HCT116 (cell line): ENCODE measurements at regions not wholly inside any gene's neighbourhood (a gene's known extent, or its start where the extent isn't known, plus 50 kb on each side); places are given as distances from the start of the nearest gene placed in this dataset.

Source experiments
- ATAC-seq: fragments of 200-7000 bp; cut with Tn5 transposase; 2 replicates; pipeline ENCODE4 v1.9.1; 2020; ENCODE audit warnings: mild to moderate bottlenecking, moderate library complexity
- BruUV-seq: library from RNA; stranded (reverse); fragments of 400-500 nt; replicated peaks from 2 replicates; lab custom pipeline; 2021; lab: Mats Ljungman, UMichigan
- CTCF ChIA-PET: fragments of 300-600 bp; sonication (Branson Sonifier 250); formaldehyde crosslinking; loops from one replicate; lab custom pipeline; 2021; ENCODE audit warnings: antibody characterized with exemption; lab: Charles Lee
- POLR2A ChIA-PET: fragments of 300-600, 350-600 bp; sonication (Branson Sonifier 250); formaldehyde crosslinking; loops from one replicate; lab custom pipeline; 2021; ENCODE audit warnings: antibody characterized with exemption; lab: Charles Lee
- RAD21 ChIA-PET, 2 experiments: fragments of 300-600 bp; sonication (Branson Sonifier 250); formaldehyde crosslinking; loops; one replicate each; lab custom pipeline; 2023; ENCODE audit warnings: low total read pairs in 2 of 2; ENCODE audit not compliant: uncharacterized antibody in 2 of 2, unreplicated experiment in 2 of 2, low non-redundant PET in 1 of 2; lab: Charles Lee
- DNase-seq: peaks from one replicate; pipeline ENCODE4 v3.0.0-alpha.2; 2010; ENCODE audit warnings: low read depth, low spot score
- H2AFZ ChIP-seq: fragments of 200-600 bp; shearing (Covaris generic), sonication (generic); 2 replicates; pipeline ENCODE4 v1.6.1; 2017; ENCODE audit warnings: low read depth, mixed run types, mixed read lengths, antibody characterized with exemption, low read length; ENCODE audit not compliant: poor library complexity, severe bottlenecking
- H3K27ac ChIP-seq: 2 replicates; pipeline ENCODE4 v1.5.1; 2012; ENCODE audit warnings: low read depth, low read length
- H3K27me3 ChIP-seq: fragments of 200-600 bp; sonication (generic); 2 replicates; pipeline ENCODE4 v1.6.1; 2016; ENCODE audit warnings: mixed run types, low read length, mixed read lengths; ENCODE audit not compliant: insufficient read depth
- H3K36me3 ChIP-seq, 2 experiments: fragments of 200-500 bp in 1 of 2; fragments of 200-600 bp in 1 of 2; sonication (Bioruptor generic) in 1 of 2; sonication (generic) in 1 of 2; 2 replicates each; pipeline versions ENCODE4 v1.5.1 to v1.6.1; 2014 to 2016; ENCODE audit warnings: low read length in 2 of 2, inconsistent platforms in 1 of 2, mixed read lengths in 1 of 2, mixed run types in 1 of 2; ENCODE audit not compliant: insufficient read depth in 2 of 2, control insufficient read depth in 1 of 2
- H3K4me1 ChIP-seq, 2 experiments: fragments of 200-600 bp in 1 of 2; sonication (generic) in 1 of 2; 2 replicates each; pipeline versions ENCODE4 v1.5.1 to v1.6.1; 2012 to 2017; ENCODE audit warnings: low read length in 2 of 2, inconsistent platforms in 1 of 2, mild to moderate bottlenecking in 1 of 2, mixed read lengths in 1 of 2, mixed run types in 1 of 2, moderate library complexity in 1 of 2; ENCODE audit not compliant: insufficient read depth in 2 of 2, control insufficient read depth in 1 of 2
- H3K4me2 ChIP-seq: fragments of 200-600 bp; sonication (generic); 2 replicates; pipeline ENCODE4 v1.6.1; 2017; ENCODE audit warnings: mixed run types, low read length, mixed read lengths
- H3K4me3 ChIP-seq, 2 experiments: fragments of 200-600 bp in 1 of 2; sonication (generic) in 1 of 2; replicated peaks in 1 of 2; 2 replicates each; pipeline ENCODE4 v1.5.1; 2011 to 2016; ENCODE audit warnings: low read length in 2 of 2, control low read depth in 1 of 2, low read depth in 1 of 2, mild to moderate bottlenecking in 1 of 2, mixed read lengths in 1 of 2, mixed run types in 1 of 2
- H3K79me2 ChIP-seq: fragments of 200-600 bp; sonication (generic); 2 replicates; pipeline ENCODE4 v1.6.1; 2017; ENCODE audit warnings: mild to moderate bottlenecking, mixed run types, low read length, moderate library complexity, mixed read lengths; ENCODE audit not compliant: insufficient read depth
- H3K9ac ChIP-seq: fragments of 200-600 bp; sonication (generic); 2 replicates; pipeline ENCODE4 v1.6.1; 2016; ENCODE audit warnings: low read length, mixed read lengths
- H3K9me2 ChIP-seq: fragments of 200-600 bp; sonication (generic), shearing (Covaris generic); 2 replicates; pipeline ENCODE4 v1.6.1; 2017; ENCODE audit warnings: mixed run types, mild to moderate bottlenecking, moderate library complexity; ENCODE audit not compliant: insufficient read depth
- H3K9me3 ChIP-seq, 2 experiments: fragments of 200-500 bp in 1 of 2; fragments of 200-600 bp in 1 of 2; sonication (Bioruptor generic) in 1 of 2; sonication (generic) in 1 of 2; 2 replicates each; pipeline ENCODE4 v1.6.1; 2014 to 2017; ENCODE audit warnings: low read length in 2 of 2, mixed read lengths in 2 of 2, inconsistent platforms in 1 of 2, low read depth in 1 of 2, mild to moderate bottlenecking in 1 of 2, mixed run types in 1 of 2, moderate library complexity in 1 of 2; ENCODE audit not compliant: control insufficient read depth in 1 of 2, insufficient read depth in 1 of 2
- H4K20me1 ChIP-seq: fragments of 200-600 bp; sonication (generic), shearing (Covaris generic); 2 replicates; pipeline ENCODE4 v1.6.1; 2017; ENCODE audit warnings: mixed run types, mild to moderate bottlenecking, moderate library complexity; ENCODE audit not compliant: insufficient read depth
- CBX3 ChIP-seq: IDR thresholded peaks from 2 replicates; pipeline ENCODE4 v1.6.1; 2012; ENCODE audit warnings: low read depth
- CEBPB ChIP-seq: IDR thresholded peaks from 2 replicates; pipeline ENCODE4 v1.6.1; 2012; ENCODE audit warnings: low read depth
- CTCF ChIP-seq, 3 experiments: fragments of 200-600 bp in 1 of 3; sonication (generic) in 1 of 3; IDR thresholded peaks in 2 of 3; conservative IDR thresholded peaks in 1 of 3; 2 replicates each; pipeline ENCODE4 v1.5.1; 2012 to 2017; ENCODE audit warnings: low read depth in 2 of 3, low read length in 2 of 3, antibody characterized with exemption in 1 of 3, borderline replicate concordance in 1 of 3, control low read depth in 1 of 3, mild to moderate bottlenecking in 1 of 3, mixed read lengths in 1 of 3, mixed run types in 1 of 3, moderate library complexity in 1 of 3; ENCODE audit not compliant: insufficient read depth in 1 of 3
- EGR1 ChIP-seq: IDR thresholded peaks from 2 replicates; pipeline ENCODE4 v1.6.1; 2012; ENCODE audit warnings: low read depth
- ELF1 ChIP-seq: IDR thresholded peaks from 2 replicates; pipeline ENCODE4 v1.6.1; 2012; ENCODE audit warnings: low read depth, borderline replicate concordance
- EZH2 ChIP-seq: fragments of 200-600 bp; sonication (generic); IDR thresholded peaks from 2 replicates; pipeline ENCODE4 v1.6.1; 2017; ENCODE audit warnings: antibody characterized with exemption, mixed run types
- EZH2phosphoT487 ChIP-seq: fragments of 200-600 bp; IDR thresholded peaks from 2 replicates; pipeline ENCODE4 v1.6.1; 2018; ENCODE audit warnings: antibody characterized with exemption, borderline replicate concordance
- FOSL1 ChIP-seq: IDR thresholded peaks from 2 replicates; pipeline ENCODE4 v1.6.1; 2012; ENCODE audit warnings: low read depth
- JUND ChIP-seq: IDR thresholded peaks from 2 replicates; pipeline ENCODE4 v1.6.1; 2012
- POLR2A ChIP-seq: IDR thresholded peaks from 2 replicates; pipeline ENCODE4 v1.7.0; 2011; ENCODE audit warnings: borderline replicate concordance; ENCODE audit not compliant: insufficient read depth, insufficient read length; ENCODE audit errors: extremely low read depth
- RAD21 ChIP-seq: IDR thresholded peaks from 2 replicates; pipeline ENCODE4 v1.6.1; 2012; ENCODE audit warnings: low read depth, mild to moderate bottlenecking
- REST ChIP-seq: IDR thresholded peaks from 2 replicates; pipeline ENCODE4 v1.6.1; 2012; ENCODE audit warnings: low read depth
- SIN3A ChIP-seq: IDR thresholded peaks from 2 replicates; pipeline ENCODE4 v1.6.1; 2012; ENCODE audit warnings: low read depth
- SP1 ChIP-seq: IDR thresholded peaks from 2 replicates; pipeline ENCODE4 v1.6.1; 2012; ENCODE audit warnings: low read depth
- SRF ChIP-seq: IDR thresholded peaks from 2 replicates; pipeline ENCODE4 v1.6.1; 2012; ENCODE audit warnings: low read depth
- YY1 ChIP-seq: IDR thresholded peaks from 2 replicates; pipeline ENCODE4 v1.6.1; 2011; ENCODE audit warnings: low read length, low read depth, moderate library complexity, mild to moderate bottlenecking; ENCODE audit not compliant: insufficient replicate concordance; ENCODE audit errors: extremely low read depth
- ZBTB33 ChIP-seq: IDR thresholded peaks from 2 replicates; pipeline ENCODE4 v1.6.1; 2011; ENCODE audit warnings: mild to moderate bottlenecking, low read length, moderate library complexity; ENCODE audit not compliant: insufficient replicate concordance; ENCODE audit errors: extremely low read depth
- ZFX ChIP-seq: fragments of 450-650 bp; IDR thresholded peaks from 2 replicates; pipeline ENCODE4 v1.6.1; 2017
- intact Hi-C: fragments of 100-400 bp; cut with micrococcal nuclease; formaldehyde crosslinking; loops from 2 replicates; pipeline ENCODE4 v1.10.0; 2022

- Histone ChIP-seq H4K20me1 (no peaks in the 10 kb centered on the region), H3K79me2 (no peaks in the 10 kb centered on the region), H3K9me3 (no peaks in the 10 kb centered on the region), H3K4me3 (no peak overlapping the region), H3K4me1 (no peaks in the 10 kb centered on the region), H3K4me2 (no peak overlapping the region), H3K9ac (no peak overlapping the region), H3K36me3 (no peaks in the 10 kb centered on the region), H2AFZ (no peak overlapping the region), H3K27me3 (no peaks in the 10 kb centered on the region)
- DNase-seq: no peak
- CTCF ChIA-PET: no interaction called here
- BruUV-seq: no TSS peak
- intact Hi-C loops: no loop called here
- POLR2A ChIA-PET: no interaction called here
- no peak for ATAC-seq
- TF ChIP-seq EGR1 (no peak), CBX3 (no peak), SIN3A (no peak), FOSL1 (no peak), EZH2phosphoT487 (no peak), ZFX (no peak), RAD21 (no peak), YY1 (no peak), POLR2A (no peak), REST (no peak), ZBTB33 (no peak), CEBPB (no peak), SRF (no peak), JUND (no peak), EZH2 (no peak), SP1 (no peak), ELF1 (no peak), CTCF (IDR thresholded peaks at IDR 0.05 in 2 of 3, conservative IDR thresholded peaks at IDR 0.05 in 1 of 3; ENCODE audit: borderline replicate concordance in 1 of 3, insufficient read depth in 1 of 3, low read depth in 2 of 3, low read length in 2 of 3) (no peak)
- TF ChIP-seq, all 23 proteins: peak for 0
- RAD21 ChIA-PET: no interaction called here
- no peak overlapping the region for H3K27ac ChIP-seq
- H3K9me2 ChIP-seq: no peaks in the 10 kb centered on the region
Observed at GRCh38 chr15:96818861-96819260, 488.4 kb downstream of the NR2F2 start.
